HepG2 (cell line): ENCODE measurements at regions not wholly inside any gene's neighbourhood (a gene's known extent, or its start where the extent isn't known, plus 50 kb on each side); places are given as distances from the start of the nearest gene placed in this dataset.
A peak's percentile ranks its signal among the peaks of the same experiment; 100 is the strongest.

ENCODE experiments used
- ATM ChIP-seq: fragments of 450-650 bp; IDR thresholded peaks from 2 replicates; pipeline ENCODE4 v1.7.1; 2017; ENCODE audit warnings: mild to moderate bottlenecking, borderline replicate concordance
- KDM2A ChIP-seq: sonication (generic); formaldehyde crosslinking; IDR thresholded peaks from 2 replicates; pipeline ENCODE4 v1.4.0; 2020; ENCODE audit warnings: low read depth, missing genetic modification reagents, borderline replicate concordance
- KLF6 ChIP-seq: IDR thresholded peaks from 2 replicates; pipeline ENCODE4 v1.8.0; 2016; ENCODE audit warnings: missing biosample characterization, missing genetic modification reagents
- MYC ChIP-seq: sonication (generic); formaldehyde crosslinking; IDR thresholded peaks from 2 replicates; pipeline ENCODE4 v1.9.0; 2021; ENCODE audit warnings: missing genetic modification reagents, borderline replicate concordance
- NFKBIZ ChIP-seq: IDR thresholded peaks from 2 replicates; pipeline ENCODE4 v1.6.1; 2018; ENCODE audit warnings: missing genetic modification reagents, missing compliant biosample characterization
- RELA ChIP-seq: sonication (generic); formaldehyde crosslinking; IDR thresholded peaks from 2 replicates; pipeline ENCODE4 v1.4.0; 2020; ENCODE audit warnings: missing genetic modification reagents
- SMC3 ChIP-seq: IDR thresholded peaks from 2 replicates; pipeline ENCODE4 v1.6.1; 2011; ENCODE audit warnings: low read length, improper control_type of control experiment
- XRCC5 ChIP-seq: fragments of 200-400 bp; formaldehyde crosslinking; optimal IDR thresholded peaks from 2 replicates; pipeline ENCODE3; 2017; ENCODE audit warnings: mild to moderate bottlenecking, low read length
- ZNF274 ChIP-seq: sonication (generic); formaldehyde crosslinking; IDR thresholded peaks from 2 replicates; pipeline ENCODE4 v1.5.1; 2020; ENCODE audit warnings: mild to moderate bottlenecking, missing genetic modification reagents
- ZNF331 ChIP-seq: sonication (generic); formaldehyde crosslinking; IDR thresholded peaks from 2 replicates; pipeline ENCODE4 v1.4.0; 2020; ENCODE audit warnings: missing genetic modification reagents
- ZNF350 ChIP-seq: sonication (generic); formaldehyde crosslinking; IDR thresholded peaks from 2 replicates; pipeline ENCODE4 v1.4.0; 2020; ENCODE audit warnings: mild to moderate bottlenecking, low read depth, missing genetic modification reagents, borderline replicate concordance
- ZNF510 ChIP-seq: sonication (generic); formaldehyde crosslinking; IDR thresholded peaks from 2 replicates; pipeline ENCODE4 v1.4.0; 2020; ENCODE audit warnings: low read depth, mild to moderate bottlenecking, missing genetic modification reagents
- ZNF773 ChIP-seq: sonication (generic); formaldehyde crosslinking; IDR thresholded peaks from 2 replicates; pipeline ENCODE4 v1.4.0; 2020; ENCODE audit warnings: missing genetic modification reagents, borderline replicate concordance
- ZNF839 ChIP-seq: sonication (generic); formaldehyde crosslinking; IDR thresholded peaks from 2 replicates; pipeline ENCODE4 v1.4.0; 2020; ENCODE audit warnings: missing genetic modification reagents, mild to moderate bottlenecking, borderline replicate concordance
- TF ChIP-seq, protein P1 (sequence below): sonication (generic); formaldehyde crosslinking; conservative IDR thresholded peaks from 2 replicates; pipeline ENCODE4 v1.4.0; 2020; ENCODE audit warnings: missing genetic modification reagents
- TF ChIP-seq, protein P2 (sequence below): IDR thresholded peaks from 2 replicates; pipeline ENCODE4 v1.4.0; 2020; ENCODE audit warnings: mild to moderate bottlenecking, missing genetic modification reagents
- TF ChIP-seq, protein P3 (sequence below): sonication (generic); formaldehyde crosslinking; IDR thresholded peaks from 2 replicates; pipeline ENCODE4 v1.4.0; 2020; ENCODE audit warnings: missing genetic modification reagents
- TF ChIP-seq, protein P4 (sequence below): sonication (generic); formaldehyde crosslinking; IDR thresholded peaks from 2 replicates; pipeline ENCODE4 v1.5.0; 2020; ENCODE audit warnings: mild to moderate bottlenecking, missing genetic modification reagents, moderate library complexity
- TF ChIP-seq, protein P5 (sequence below): sonication (generic); formaldehyde crosslinking; IDR thresholded peaks from 2 replicates; pipeline ENCODE4 v1.9.0; 2021; ENCODE audit warnings: missing genetic modification reagents, borderline replicate concordance

- TF ChIP-seq, protein P1, sequence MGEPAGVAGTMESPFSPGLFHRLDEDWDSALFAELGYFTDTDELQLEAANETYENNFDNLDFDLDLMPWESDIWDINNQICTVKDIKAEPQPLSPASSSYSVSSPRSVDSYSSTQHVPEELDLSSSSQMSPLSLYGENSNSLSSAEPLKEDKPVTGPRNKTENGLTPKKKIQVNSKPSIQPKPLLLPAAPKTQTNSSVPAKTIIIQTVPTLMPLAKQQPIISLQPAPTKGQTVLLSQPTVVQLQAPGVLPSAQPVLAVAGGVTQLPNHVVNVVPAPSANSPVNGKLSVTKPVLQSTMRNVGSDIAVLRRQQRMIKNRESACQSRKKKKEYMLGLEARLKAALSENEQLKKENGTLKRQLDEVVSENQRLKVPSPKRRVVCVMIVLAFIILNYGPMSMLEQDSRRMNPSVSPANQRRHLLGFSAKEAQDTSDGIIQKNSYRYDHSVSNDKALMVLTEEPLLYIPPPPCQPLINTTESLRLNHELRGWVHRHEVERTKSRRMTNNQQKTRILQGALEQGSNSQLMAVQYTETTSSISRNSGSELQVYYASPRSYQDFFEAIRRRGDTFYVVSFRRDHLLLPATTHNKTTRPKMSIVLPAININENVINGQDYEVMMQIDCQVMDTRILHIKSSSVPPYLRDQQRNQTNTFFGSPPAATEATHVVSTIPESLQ (CRISPR knock-in tag) = no peak
- TF ChIP-seq, protein P2, sequence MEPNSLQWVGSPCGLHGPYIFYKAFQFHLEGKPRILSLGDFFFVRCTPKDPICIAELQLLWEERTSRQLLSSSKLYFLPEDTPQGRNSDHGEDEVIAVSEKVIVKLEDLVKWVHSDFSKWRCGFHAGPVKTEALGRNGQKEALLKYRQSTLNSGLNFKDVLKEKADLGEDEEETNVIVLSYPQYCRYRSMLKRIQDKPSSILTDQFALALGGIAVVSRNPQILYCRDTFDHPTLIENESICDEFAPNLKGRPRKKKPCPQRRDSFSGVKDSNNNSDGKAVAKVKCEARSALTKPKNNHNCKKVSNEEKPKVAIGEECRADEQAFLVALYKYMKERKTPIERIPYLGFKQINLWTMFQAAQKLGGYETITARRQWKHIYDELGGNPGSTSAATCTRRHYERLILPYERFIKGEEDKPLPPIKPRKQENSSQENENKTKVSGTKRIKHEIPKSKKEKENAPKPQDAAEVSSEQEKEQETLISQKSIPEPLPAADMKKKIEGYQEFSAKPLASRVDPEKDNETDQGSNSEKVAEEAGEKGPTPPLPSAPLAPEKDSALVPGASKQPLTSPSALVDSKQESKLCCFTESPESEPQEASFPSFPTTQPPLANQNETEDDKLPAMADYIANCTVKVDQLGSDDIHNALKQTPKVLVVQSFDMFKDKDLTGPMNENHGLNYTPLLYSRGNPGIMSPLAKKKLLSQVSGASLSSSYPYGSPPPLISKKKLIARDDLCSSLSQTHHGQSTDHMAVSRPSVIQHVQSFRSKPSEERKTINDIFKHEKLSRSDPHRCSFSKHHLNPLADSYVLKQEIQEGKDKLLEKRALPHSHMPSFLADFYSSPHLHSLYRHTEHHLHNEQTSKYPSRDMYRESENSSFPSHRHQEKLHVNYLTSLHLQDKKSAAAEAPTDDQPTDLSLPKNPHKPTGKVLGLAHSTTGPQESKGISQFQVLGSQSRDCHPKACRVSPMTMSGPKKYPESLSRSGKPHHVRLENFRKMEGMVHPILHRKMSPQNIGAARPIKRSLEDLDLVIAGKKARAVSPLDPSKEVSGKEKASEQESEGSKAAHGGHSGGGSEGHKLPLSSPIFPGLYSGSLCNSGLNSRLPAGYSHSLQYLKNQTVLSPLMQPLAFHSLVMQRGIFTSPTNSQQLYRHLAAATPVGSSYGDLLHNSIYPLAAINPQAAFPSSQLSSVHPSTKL (CRISPR knock-in tag) = 0 out of 2 replicates have a peak, but pooled peaks have one; percentile 21
- TF ChIP-seq XRCC5 (peak; percentile 97), ZNF331 (CRISPR knock-in tag) (peak; percentile 33; the same call in 1 of the 2 replicates), ZNF839 (CRISPR knock-in tag) (peak; percentile 19; the same call in 1 of the 2 replicates), RELA (CRISPR knock-in tag) (peak; percentile 45; the same call in 1 of the 2 replicates), ZNF773 (no peak), ATM (no peak), ZNF274 (peak; percentile 77; the same call in 1 of the 2 replicates), KDM2A (peak; percentile 67; the same call in 1 of the 2 replicates), NFKBIZ (CRISPR knock-in tag) (peak; percentile 42; the same call in 1 of the 2 replicates), KLF6 (CRISPR knock-in tag) (0 out of 2 replicates have a peak, but pooled peaks have one; percentile 47), SMC3 (peak; percentile 20; the same call in 1 of the 2 replicates), MYC (CRISPR knock-in tag) (peak; percentile 36; the same call in 1 of the 2 replicates), ZNF510 (CRISPR knock-in tag) (no peak), ZNF350 (CRISPR knock-in tag) (peak; percentile 37; the same call in 1 of the 2 replicates)
- TF ChIP-seq, protein P3, sequence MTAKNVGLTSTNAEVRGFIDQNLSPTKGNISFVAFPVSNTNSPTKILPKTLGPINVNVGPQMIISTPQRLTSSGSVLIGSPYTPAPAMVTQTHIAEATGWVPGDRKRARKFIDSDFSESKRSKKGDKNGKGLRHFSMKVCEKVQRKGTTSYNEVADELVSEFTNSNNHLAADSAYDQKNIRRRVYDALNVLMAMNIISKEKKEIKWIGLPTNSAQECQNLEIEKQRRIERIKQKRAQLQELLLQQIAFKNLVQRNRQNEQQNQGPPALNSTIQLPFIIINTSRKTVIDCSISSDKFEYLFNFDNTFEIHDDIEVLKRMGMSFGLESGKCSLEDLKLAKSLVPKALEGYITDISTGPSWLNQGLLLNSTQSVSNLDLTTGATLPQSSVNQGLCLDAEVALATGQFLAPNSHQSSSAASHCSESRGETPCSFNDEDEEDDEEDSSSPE = peak; percentile 48; the same call in 1 of the 2 replicates
- TF ChIP-seq, protein P4, sequence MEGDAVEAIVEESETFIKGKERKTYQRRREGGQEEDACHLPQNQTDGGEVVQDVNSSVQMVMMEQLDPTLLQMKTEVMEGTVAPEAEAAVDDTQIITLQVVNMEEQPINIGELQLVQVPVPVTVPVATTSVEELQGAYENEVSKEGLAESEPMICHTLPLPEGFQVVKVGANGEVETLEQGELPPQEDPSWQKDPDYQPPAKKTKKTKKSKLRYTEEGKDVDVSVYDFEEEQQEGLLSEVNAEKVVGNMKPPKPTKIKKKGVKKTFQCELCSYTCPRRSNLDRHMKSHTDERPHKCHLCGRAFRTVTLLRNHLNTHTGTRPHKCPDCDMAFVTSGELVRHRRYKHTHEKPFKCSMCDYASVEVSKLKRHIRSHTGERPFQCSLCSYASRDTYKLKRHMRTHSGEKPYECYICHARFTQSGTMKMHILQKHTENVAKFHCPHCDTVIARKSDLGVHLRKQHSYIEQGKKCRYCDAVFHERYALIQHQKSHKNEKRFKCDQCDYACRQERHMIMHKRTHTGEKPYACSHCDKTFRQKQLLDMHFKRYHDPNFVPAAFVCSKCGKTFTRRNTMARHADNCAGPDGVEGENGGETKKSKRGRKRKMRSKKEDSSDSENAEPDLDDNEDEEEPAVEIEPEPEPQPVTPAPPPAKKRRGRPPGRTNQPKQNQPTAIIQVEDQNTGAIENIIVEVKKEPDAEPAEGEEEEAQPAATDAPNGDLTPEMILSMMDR = peak; percentile 98
- TF ChIP-seq, protein P5, sequence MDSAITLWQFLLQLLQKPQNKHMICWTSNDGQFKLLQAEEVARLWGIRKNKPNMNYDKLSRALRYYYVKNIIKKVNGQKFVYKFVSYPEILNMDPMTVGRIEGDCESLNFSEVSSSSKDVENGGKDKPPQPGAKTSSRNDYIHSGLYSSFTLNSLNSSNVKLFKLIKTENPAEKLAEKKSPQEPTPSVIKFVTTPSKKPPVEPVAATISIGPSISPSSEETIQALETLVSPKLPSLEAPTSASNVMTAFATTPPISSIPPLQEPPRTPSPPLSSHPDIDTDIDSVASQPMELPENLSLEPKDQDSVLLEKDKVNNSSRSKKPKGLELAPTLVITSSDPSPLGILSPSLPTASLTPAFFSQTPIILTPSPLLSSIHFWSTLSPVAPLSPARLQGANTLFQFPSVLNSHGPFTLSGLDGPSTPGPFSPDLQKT (CRISPR knock-in tag) = no peak
Observed at GRCh38 chr2:60674524-60675165, 81.4 kb upstream of the PAPOLG start (continued).
